ENCODE measurements at regions not wholly inside any gene's neighbourhood (a gene's known extent, or its start where the extent isn't known, plus 50 kb on each side); places are given as distances from the start of the nearest gene placed in this dataset.
"Not testable (repeated sequence)": the region's sequence is repeated elsewhere in the genome, so short reads cannot be mapped to it uniquely, and the experiment has no call there.

GRCh38 chr13:27354379-27354778 lies 70.0 kb upstream of the GTF3A start:
- H3K9ac ChIP-seq (ENCODE audit: low read depth, low read length): no peak overlapping the region
- peaks cover 6% of the 10 kb centered on the region for H3K4me1 ChIP-seq (ENCODE audit: insufficient read depth, low read length)
- H3K9me3 ChIP-seq (ENCODE audit: control insufficient read depth, insufficient read depth, low read length): no peaks in the 10 kb centered on the region
- H3K36me3 ChIP-seq (ENCODE audit: insufficient read depth, low read length): no peaks in the 10 kb centered on the region

GRCh38 chr13:27355894-27356293 lies 68.5 kb upstream of the GTF3A start:
- no peak overlapping the region for H3K9ac ChIP-seq (ENCODE audit: low read depth, low read length)
- H3K9me3 ChIP-seq (ENCODE audit: control insufficient read depth, insufficient read depth, low read length): no peaks in the 10 kb centered on the region
- H3K4me1 ChIP-seq (ENCODE audit: insufficient read depth, low read length): peaks cover 6% of the 10 kb centered on the region
- H3K36me3 ChIP-seq (ENCODE audit: insufficient read depth, low read length): no peaks in the 10 kb centered on the region

GRCh38 chr13:27358420-27358819 lies 66.0 kb upstream of the GTF3A start:
- no peaks in the 10 kb centered on the region for H3K9me3 ChIP-seq (ENCODE audit: control insufficient read depth, insufficient read depth, low read length)
- no peaks in the 10 kb centered on the region for H3K36me3 ChIP-seq (ENCODE audit: insufficient read depth, low read length)
- peaks cover 6% of the 10 kb centered on the region for H3K4me1 ChIP-seq (ENCODE audit: insufficient read depth, low read length)
- no peak overlapping the region for H3K9ac ChIP-seq (ENCODE audit: low read depth, low read length)

GRCh38 chr13:27359199-27359821 lies 65.1 kb upstream of the GTF3A start:
- H3K9ac ChIP-seq (ENCODE audit: low read depth, low read length): no peak overlapping the region
- no peaks in the 10 kb centered on the region for H3K9me3 ChIP-seq (ENCODE audit: control insufficient read depth, insufficient read depth, low read length)
- H3K36me3 ChIP-seq (ENCODE audit: insufficient read depth, low read length): no peaks in the 10 kb centered on the region
- peaks cover 6% of the 10 kb centered on the region; the same call in 1 of the 2 replicates for H3K4me1 ChIP-seq (ENCODE audit: insufficient read depth, low read length)

GRCh38 chr13:27360562-27360961 lies 63.9 kb upstream of the GTF3A start:
- no peaks in the 10 kb centered on the region for H3K36me3 ChIP-seq (ENCODE audit: insufficient read depth, low read length)
- H3K4me1 ChIP-seq (ENCODE audit: insufficient read depth, low read length): peaks cover 6% of the 10 kb centered on the region; the same call in 1 of the 2 replicates
- no peak overlapping the region for H3K9ac ChIP-seq (ENCODE audit: low read depth, low read length)
- no peaks in the 10 kb centered on the region for H3K9me3 ChIP-seq (ENCODE audit: control insufficient read depth, insufficient read depth, low read length)

GRCh38 chr13:27362064-27362751 lies 62.2 kb upstream of the GTF3A start:
- Histone ChIP-seq H3K9ac (ENCODE audit: low read depth, low read length) (peak overlapping the region; percentile 61), H3K9me3 (ENCODE audit: control insufficient read depth, insufficient read depth, low read length) (no peaks in the 10 kb centered on the region), H3K36me3 (ENCODE audit: insufficient read depth, low read length) (no peaks in the 10 kb centered on the region), H3K4me1 (ENCODE audit: insufficient read depth, low read length) (peaks cover 6% of the 10 kb centered on the region; the same call in 1 of the 2 replicates)

GRCh38 chr13:27363637-27364036 lies 60.8 kb upstream of the GTF3A start:
- H3K4me1 ChIP-seq (ENCODE audit: insufficient read depth, low read length); H3K36me3 ChIP-seq (ENCODE audit: insufficient read depth, low read length); H3K9ac ChIP-seq (ENCODE audit: low read depth, low read length); H3K9me3 ChIP-seq (ENCODE audit: control insufficient read depth, insufficient read depth, low read length): not testable (repeated sequence)

- Histone ChIP-seq H3K9ac (ENCODE audit: low read depth, low read length) (no peak overlapping the region), H3K36me3 (ENCODE audit: insufficient read depth, low read length) (no peaks in the 10 kb centered on the region), H3K9me3 (ENCODE audit: control insufficient read depth, insufficient read depth, low read length) (0 out of 2 replicates have a peak, but pooled peaks cover 3% of the 10 kb centered on the region), H3K4me1 (ENCODE audit: insufficient read depth, low read length) (no peaks in the 10 kb centered on the region)
These were observed 56.8 kb upstream of the GTF3A start for GRCh38 chr13:27367570-27367969.

- Histone ChIP-seq H3K36me3 (ENCODE audit: insufficient read depth, low read length) (no peaks in the 10 kb centered on the region), H3K9ac (ENCODE audit: low read depth, low read length) (no peak overlapping the region), H3K4me1 (ENCODE audit: insufficient read depth, low read length) (no peaks in the 10 kb centered on the region), H3K9me3 (ENCODE audit: control insufficient read depth, insufficient read depth, low read length) (0 out of 2 replicates have a peak, but pooled peaks cover 3% of the 10 kb centered on the region)
These were observed 54.0 kb upstream of the GTF3A start for GRCh38 chr13:27370305-27370872.

GRCh38 chr13:27371932-27372331 lies 52.5 kb upstream of the GTF3A start:
- H3K36me3 ChIP-seq (ENCODE audit: insufficient read depth, low read length): no peaks in the 10 kb centered on the region
- H3K9me3 ChIP-seq (ENCODE audit: control insufficient read depth, insufficient read depth, low read length): 0 out of 2 replicates have a peak, but pooled peaks cover 3% of the 10 kb centered on the region
- no peaks in the 10 kb centered on the region; the same call in 1 of the 2 replicates for H3K4me1 ChIP-seq (ENCODE audit: insufficient read depth, low read length)
- H3K9ac ChIP-seq (ENCODE audit: low read depth, low read length): no peak overlapping the region

- H3K9me3 ChIP-seq (ENCODE audit: control insufficient read depth, insufficient read depth, low read length): 0 out of 2 replicates have a peak, but pooled peaks cover 3% of the 10 kb centered on the region
- H3K4me1 ChIP-seq (ENCODE audit: insufficient read depth, low read length): no peaks in the 10 kb centered on the region; the same call in 1 of the 2 replicates
- no peaks in the 10 kb centered on the region for H3K36me3 ChIP-seq (ENCODE audit: insufficient read depth, low read length)
- H3K9ac ChIP-seq (ENCODE audit: low read depth, low read length): no peak overlapping the region
These were observed 51.5 kb upstream of the GTF3A start for GRCh38 chr13:27372896-27373295.

GRCh38 chr13:27374126-27374613 lies 50.2 kb upstream of the GTF3A start:
- Histone ChIP-seq H3K9ac (ENCODE audit: low read depth, low read length) (no peak overlapping the region), H3K36me3 (ENCODE audit: insufficient read depth, low read length) (no peaks in the 10 kb centered on the region), H3K4me1 (ENCODE audit: insufficient read depth, low read length) (no peaks in the 10 kb centered on the region; the same call in 1 of the 2 replicates), H3K9me3 (ENCODE audit: control insufficient read depth, insufficient read depth, low read length) (0 out of 2 replicates have a peak, but pooled peaks cover 3% of the 10 kb centered on the region)
